GM19351 (cell line): ENCODE measurements at regions not wholly inside any gene's neighbourhood (a gene's known extent, or its start where the extent isn't known, plus 50 kb on each side); places are given as distances from the start of the nearest gene placed in this dataset.

Experiments used
- ATAC-seq: cut with Tn5 transposase; IDR thresholded peaks from one replicate; pipeline ENCODE4 v1.9.1; 2021; ENCODE audit warnings: mild to moderate bottlenecking, moderate library complexity; ENCODE audit not compliant: unreplicated experiment

- ATAC-seq = no peak
These were observed 110.1 kb upstream of the ASIC2 start for GRCh38 chr17:33403194-33403593.

GRCh38 chr17:33404070-33404819 lies 111.2 kb upstream of the ASIC2 start:
- no peak for ATAC-seq

- no peak for ATAC-seq
These were observed 123.0 kb upstream of the ASIC2 start for GRCh38 chr17:33416131-33416530.

GRCh38 chr17:33421933-33422332 lies 128.8 kb upstream of the ASIC2 start:
- ATAC-seq = no peak

GRCh38 chr17:33433581-33433980 lies 140.5 kb upstream of the ASIC2 start:
- no peak for ATAC-seq

GRCh38 chr17:33434841-33435240 lies 141.7 kb upstream of the ASIC2 start:
- no peak for ATAC-seq

- no peak for ATAC-seq
These were observed 142.7 kb upstream of the ASIC2 start for GRCh38 chr17:33435721-33436301.

GRCh38 chr17:33436321-33436720 lies 143.2 kb upstream of the ASIC2 start:
- ATAC-seq = no peak

GRCh38 chr17:33438139-33438538 lies 145.0 kb upstream of the ASIC2 start:
- ATAC-seq = no peak

GRCh38 chr17:33438578-33438977 lies 145.5 kb upstream of the ASIC2 start:
- no peak for ATAC-seq

GRCh38 chr17:33442320-33442719 lies 149.2 kb upstream of the ASIC2 start:
- no peak for ATAC-seq

GRCh38 chr17:33444731-33445130 lies 151.6 kb upstream of the ASIC2 start:
- ATAC-seq = no peak

GRCh38 chr17:33447090-33447489 lies 154.0 kb upstream of the ASIC2 start:
- no peak for ATAC-seq

- ATAC-seq = no peak
These were observed 158.1 kb upstream of the ASIC2 start for GRCh38 chr17:33451221-33451620.

GRCh38 chr17:33457477-33457876 lies 164.4 kb upstream of the ASIC2 start:
- no peak for ATAC-seq

GRCh38 chr17:33459078-33459940 lies 166.2 kb upstream of the ASIC2 start:
- ATAC-seq = peak; percentile 71

GRCh38 chr17:33460781-33461450 lies 167.8 kb upstream of the ASIC2 start:
- no peak for ATAC-seq

- no peak for ATAC-seq
These were observed 170.8 kb upstream of the ASIC2 start for GRCh38 chr17:33463887-33464286.

- ATAC-seq = no peak
These were observed 171.7 kb upstream of the ASIC2 start for GRCh38 chr17:33464669-33465280.

- no peak for ATAC-seq
These were observed 176.3 kb upstream of the ASIC2 start for GRCh38 chr17:33469421-33469820.

- ATAC-seq = no peak
These were observed 176.8 kb upstream of the ASIC2 start for GRCh38 chr17:33469911-33470310.
